WERI-Rb-1 (cell line): ENCODE measurements at regions not wholly inside any gene's neighbourhood (a gene's known extent, or its start where the extent isn't known, plus 50 kb on each side); places are given as distances from the start of the nearest gene placed in this dataset.

Experiments
- DNase-seq: peaks from one replicate; pipeline ENCODE4 v3.0.0-alpha.2; 2020
- H3K27ac ChIP-seq: fragments of 250-450 bp; sonication (Bioruptor Pico); 2 replicates; pipeline ENCODE4 v1.5.1; 2020; ENCODE audit warnings: mild to moderate bottlenecking, moderate library complexity
- H3K27me3 ChIP-seq: fragments of 250-450 bp; sonication (Bioruptor Pico); 2 replicates; pipeline ENCODE4 v1.5.1; 2021; ENCODE audit warnings: mild to moderate bottlenecking, low read depth, moderate library complexity; ENCODE audit not compliant: insufficient read depth, severe bottlenecking
- H3K36me3 ChIP-seq: fragments of 250-450 bp; sonication (Bioruptor Pico); 2 replicates; pipeline ENCODE4 v1.5.1; 2020; ENCODE audit warnings: mild to moderate bottlenecking, moderate library complexity
- H3K4me3 ChIP-seq: 2 replicates; pipeline ENCODE4 v1.5.1; 2011; ENCODE audit warnings: low read depth, mild to moderate bottlenecking, control low read depth, low read length
- H3K9me3 ChIP-seq: fragments of 250-450 bp; sonication (Bioruptor Pico); 2 replicates; pipeline ENCODE4 v1.5.1; 2021; ENCODE audit warnings: mild to moderate bottlenecking, moderate library complexity; ENCODE audit not compliant: severe bottlenecking
- TF ChIP-seq, protein P1 (sequence below): IDR thresholded peaks from 2 replicates; pipeline ENCODE4 v1.5.1; 2011; ENCODE audit warnings: low read depth, mild to moderate bottlenecking, control low read depth, inconsistent platforms, low read length

GRCh38 chr6:147900247-147900830, 391.8 kb downstream of the SAMD5 start:
- DNase-seq = no peak
- Histone ChIP-seq H3K27me3 (no peaks in the 10 kb centered on the region), H3K36me3 (no peaks in the 10 kb centered on the region), H3K9me3 (no peaks in the 10 kb centered on the region), H3K27ac (no peak overlapping the region), H3K4me3 (no peak overlapping the region)
- TF ChIP-seq, protein P1, sequence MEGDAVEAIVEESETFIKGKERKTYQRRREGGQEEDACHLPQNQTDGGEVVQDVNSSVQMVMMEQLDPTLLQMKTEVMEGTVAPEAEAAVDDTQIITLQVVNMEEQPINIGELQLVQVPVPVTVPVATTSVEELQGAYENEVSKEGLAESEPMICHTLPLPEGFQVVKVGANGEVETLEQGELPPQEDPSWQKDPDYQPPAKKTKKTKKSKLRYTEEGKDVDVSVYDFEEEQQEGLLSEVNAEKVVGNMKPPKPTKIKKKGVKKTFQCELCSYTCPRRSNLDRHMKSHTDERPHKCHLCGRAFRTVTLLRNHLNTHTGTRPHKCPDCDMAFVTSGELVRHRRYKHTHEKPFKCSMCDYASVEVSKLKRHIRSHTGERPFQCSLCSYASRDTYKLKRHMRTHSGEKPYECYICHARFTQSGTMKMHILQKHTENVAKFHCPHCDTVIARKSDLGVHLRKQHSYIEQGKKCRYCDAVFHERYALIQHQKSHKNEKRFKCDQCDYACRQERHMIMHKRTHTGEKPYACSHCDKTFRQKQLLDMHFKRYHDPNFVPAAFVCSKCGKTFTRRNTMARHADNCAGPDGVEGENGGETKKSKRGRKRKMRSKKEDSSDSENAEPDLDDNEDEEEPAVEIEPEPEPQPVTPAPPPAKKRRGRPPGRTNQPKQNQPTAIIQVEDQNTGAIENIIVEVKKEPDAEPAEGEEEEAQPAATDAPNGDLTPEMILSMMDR = no peak

DNA sequence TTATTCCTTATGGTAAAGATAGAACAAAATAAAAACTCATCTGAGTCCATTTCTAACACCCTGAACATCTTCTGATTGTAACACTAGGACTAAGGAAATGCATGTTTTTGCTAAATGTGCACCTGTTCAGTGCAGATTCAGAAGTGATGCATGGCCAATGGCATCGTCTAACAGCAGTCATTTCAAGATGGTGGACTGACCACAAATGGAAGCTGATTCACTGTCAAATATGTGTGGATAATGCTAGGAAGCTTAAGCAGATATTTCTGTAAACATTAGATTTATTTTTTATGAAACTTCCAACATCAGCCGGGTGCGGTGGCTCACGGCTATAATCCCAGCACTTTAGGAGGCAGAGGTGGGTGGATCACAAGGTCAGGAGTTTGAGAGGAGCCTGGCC, 394.8 kb downstream of the SAMD5 start:
- TF ChIP-seq, protein P1 = no peak

GRCh38 chr6:147903931-147904330, 395.4 kb downstream of the SAMD5 start:
- H3K27ac ChIP-seq = no peak overlapping the region
- H3K36me3 ChIP-seq = no peaks in the 10 kb centered on the region
- H3K9me3 ChIP-seq = no peaks in the 10 kb centered on the region
- no peak for DNase-seq
- TF ChIP-seq, protein P1 = no peak
- H3K4me3 ChIP-seq = no peak overlapping the region
- H3K27me3 ChIP-seq = no peaks in the 10 kb centered on the region

More for the DNA sequence above, 394.8 kb downstream of the SAMD5 start:
- H3K27ac ChIP-seq = no peak overlapping the region
- H3K9me3 ChIP-seq = no peaks in the 10 kb centered on the region
- no peak overlapping the region for H3K4me3 ChIP-seq
- H3K27me3 ChIP-seq = no peaks in the 10 kb centered on the region
- no peaks in the 10 kb centered on the region for H3K36me3 ChIP-seq
- no peak for DNase-seq

DNA sequence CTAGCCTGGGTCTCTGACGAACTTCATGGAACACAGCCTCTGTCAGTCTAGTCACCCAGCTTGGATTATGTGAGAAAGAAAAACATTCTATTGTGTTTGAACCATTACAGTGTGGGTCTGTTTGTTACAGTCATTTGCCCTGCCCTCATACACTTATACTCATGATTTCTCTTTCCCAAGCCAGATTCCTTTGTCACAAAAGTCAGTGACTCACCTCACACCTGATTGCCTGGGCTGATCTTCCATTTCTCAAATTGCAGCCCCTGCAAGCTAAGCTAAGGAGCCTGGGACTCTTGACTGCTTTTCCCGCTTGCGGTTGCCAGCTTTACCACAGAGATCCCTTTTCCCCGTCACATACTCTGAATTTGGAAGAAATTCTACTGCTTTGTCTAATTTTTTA, 395.9 kb downstream of the SAMD5 start:
- Histone ChIP-seq H3K9me3 (no peaks in the 10 kb centered on the region), H3K27me3 (no peaks in the 10 kb centered on the region), H3K4me3 (no peak overlapping the region), H3K27ac (no peak overlapping the region), H3K36me3 (no peaks in the 10 kb centered on the region)
- TF ChIP-seq, protein P1 = no peak
- DNase-seq = no peak

- no peak for DNase-seq
- TF ChIP-seq, protein P1 = no peak
- no peak overlapping the region for H3K27ac ChIP-seq
- no peaks in the 10 kb centered on the region for H3K36me3 ChIP-seq
- no peaks in the 10 kb centered on the region for H3K9me3 ChIP-seq
- H3K4me3 ChIP-seq = no peak overlapping the region
- no peaks in the 10 kb centered on the region for H3K27me3 ChIP-seq
Observed at GRCh38 chr6:147905711-147906110, 397.2 kb downstream of the SAMD5 start.

GRCh38 chr6:147906361-147906760, 397.9 kb downstream of the SAMD5 start:
- TF ChIP-seq, protein P1 = no peak
- Histone ChIP-seq H3K27me3 (no peaks in the 10 kb centered on the region), H3K9me3 (no peaks in the 10 kb centered on the region), H3K36me3 (no peaks in the 10 kb centered on the region), H3K27ac (no peak overlapping the region), H3K4me3 (no peak overlapping the region)
- no peak for DNase-seq
